Chondrocyte (in vitro differentiated cells): ENCODE measurements at regions not wholly inside any gene's neighbourhood (a gene's known extent, or its start where the extent isn't known, plus 50 kb on each side); places are given as distances from the start of the nearest gene placed in this dataset.

Experiments
- DNase-seq: peaks from one replicate; pipeline ENCODE4 v3.0.0; 2021; ENCODE audit warnings: mixed read lengths, low spot score
- H3K27ac Mint-ChIP-seq: one replicate; pipeline ENCODE4 v1.8.0; 2021; ENCODE audit warnings: mild to moderate bottlenecking, moderate library complexity, mixed read lengths; ENCODE audit not compliant: unreplicated experiment
- H3K27me3 Mint-ChIP-seq: 2 replicates; pipeline ENCODE4 v1.8.0; 2021; ENCODE audit warnings: low read depth, mixed read lengths
- H3K36me3 Mint-ChIP-seq: 2 replicates; pipeline ENCODE4 v1.8.0; 2021; ENCODE audit warnings: low read depth, mixed read lengths
- H3K4me1 Mint-ChIP-seq: 2 replicates; pipeline ENCODE4 v1.8.0; 2021; ENCODE audit warnings: low read depth, mild to moderate bottlenecking, mixed read lengths
- H3K4me3 Mint-ChIP-seq: one replicate; pipeline ENCODE4 v1.8.0; 2021; ENCODE audit warnings: mild to moderate bottlenecking, moderate library complexity, mixed read lengths; ENCODE audit not compliant: unreplicated experiment
- H3K9me3 Mint-ChIP-seq: 2 replicates; pipeline ENCODE4 v1.8.0; 2021; ENCODE audit warnings: low read depth, mixed read lengths
- TF ChIP-seq, protein P1 (sequence below): fragments of 200-600 bp; sonication (generic); IDR thresholded peaks from 2 replicates; pipeline ENCODE4 v1.5.0; 2021; ENCODE audit warnings: antibody characterized with exemption, mild to moderate bottlenecking, moderate library complexity

- TF ChIP-seq, protein P1, sequence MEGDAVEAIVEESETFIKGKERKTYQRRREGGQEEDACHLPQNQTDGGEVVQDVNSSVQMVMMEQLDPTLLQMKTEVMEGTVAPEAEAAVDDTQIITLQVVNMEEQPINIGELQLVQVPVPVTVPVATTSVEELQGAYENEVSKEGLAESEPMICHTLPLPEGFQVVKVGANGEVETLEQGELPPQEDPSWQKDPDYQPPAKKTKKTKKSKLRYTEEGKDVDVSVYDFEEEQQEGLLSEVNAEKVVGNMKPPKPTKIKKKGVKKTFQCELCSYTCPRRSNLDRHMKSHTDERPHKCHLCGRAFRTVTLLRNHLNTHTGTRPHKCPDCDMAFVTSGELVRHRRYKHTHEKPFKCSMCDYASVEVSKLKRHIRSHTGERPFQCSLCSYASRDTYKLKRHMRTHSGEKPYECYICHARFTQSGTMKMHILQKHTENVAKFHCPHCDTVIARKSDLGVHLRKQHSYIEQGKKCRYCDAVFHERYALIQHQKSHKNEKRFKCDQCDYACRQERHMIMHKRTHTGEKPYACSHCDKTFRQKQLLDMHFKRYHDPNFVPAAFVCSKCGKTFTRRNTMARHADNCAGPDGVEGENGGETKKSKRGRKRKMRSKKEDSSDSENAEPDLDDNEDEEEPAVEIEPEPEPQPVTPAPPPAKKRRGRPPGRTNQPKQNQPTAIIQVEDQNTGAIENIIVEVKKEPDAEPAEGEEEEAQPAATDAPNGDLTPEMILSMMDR, result no peak
- no peak for DNase-seq
- Mint-ChIP-seq H3K27ac (no peak overlapping the region), H3K9me3 (peaks cover 5% of the 10 kb centered on the region), H3K4me3 (no peak overlapping the region), H3K4me1 (peaks cover 8% of the 10 kb centered on the region), H3K27me3 (no peaks in the 10 kb centered on the region), H3K36me3 (no peaks in the 10 kb centered on the region)
Measured at GRCh38 chr7:136635751-136636150, 232.7 kb upstream of the CHRM2 start.

DNA sequence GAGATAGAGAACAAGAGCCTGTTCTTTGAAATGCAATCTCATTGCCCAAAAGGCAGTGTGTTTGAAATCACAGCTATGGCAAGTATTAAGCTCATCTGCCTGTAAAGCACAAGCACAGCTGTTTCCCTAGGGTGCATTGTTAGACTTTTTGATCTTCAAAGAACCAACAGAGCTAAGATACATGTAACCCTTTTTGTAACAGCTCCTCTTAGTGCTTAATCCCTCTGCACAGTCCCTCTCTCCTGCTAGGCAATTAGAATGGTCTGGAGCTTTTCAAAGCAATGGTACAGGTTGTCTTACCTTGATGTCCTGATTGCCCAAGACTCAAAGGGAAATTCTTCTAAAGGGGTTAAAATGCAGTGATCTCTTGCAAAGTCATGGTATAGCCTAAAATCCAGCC, 249.6 kb upstream of the CHRM2 start:
- TF ChIP-seq, protein P1, result no peak
- no peak for DNase-seq
- Mint-ChIP-seq H3K27ac (no peak overlapping the region), H3K4me1 (no peaks in the 10 kb centered on the region), H3K27me3 (no peaks in the 10 kb centered on the region), H3K36me3 (no peaks in the 10 kb centered on the region), H3K9me3 (peaks cover 2% of the 10 kb centered on the region), H3K4me3 (no peak overlapping the region)

GRCh38 chr7:136617176-136617575, 251.3 kb upstream of the CHRM2 start:
- Mint-ChIP-seq H3K27me3 (no peaks in the 10 kb centered on the region), H3K36me3 (no peaks in the 10 kb centered on the region), H3K27ac (no peak overlapping the region), H3K9me3 (peaks cover 11% of the 10 kb centered on the region), H3K4me1 (no peaks in the 10 kb centered on the region), H3K4me3 (no peak overlapping the region)
- no peak for DNase-seq
- TF ChIP-seq, protein P1, result no peak

- Mint-ChIP-seq H3K27me3 (peaks cover 3% of the 10 kb centered on the region), H3K27ac (no peak overlapping the region), H3K4me3 (no peak overlapping the region), H3K36me3 (no peaks in the 10 kb centered on the region), H3K9me3 (peaks cover 4% of the 10 kb centered on the region), H3K4me1 (no peaks in the 10 kb centered on the region)
- no peak for DNase-seq
- TF ChIP-seq, protein P1, result no peak
Measured at GRCh38 chr7:136605532-136606329, 262.7 kb upstream of the CHRM2 start.

GRCh38 chr7:136601772-136602171, 266.7 kb upstream of the CHRM2 start:
- TF ChIP-seq, protein P1, result no peak
- DNase-seq, result no peak
- no peaks in the 10 kb centered on the region for H3K27me3 Mint-ChIP-seq
- peaks cover 11% of the 10 kb centered on the region for H3K9me3 Mint-ChIP-seq
- H3K4me1 Mint-ChIP-seq, result no peaks in the 10 kb centered on the region
- H3K36me3 Mint-ChIP-seq, result no peaks in the 10 kb centered on the region
- no peak overlapping the region for H3K4me3 Mint-ChIP-seq
- no peak overlapping the region for H3K27ac Mint-ChIP-seq
